PC-9 (cell line): ENCODE measurements at regions not wholly inside any gene's neighbourhood (a gene's known extent, or its start where the extent isn't known, plus 50 kb on each side); places are given as distances from the start of the nearest gene placed in this dataset.

Experiments
- EZH2 ChIP-seq: fragments of 200-600 bp; sonication (generic); IDR thresholded peaks from 2 replicates; pipeline ENCODE4 v1.8.0; 2017; ENCODE audit warnings: antibody characterized with exemption, low read depth
- TF ChIP-seq, protein P1 (sequence below): fragments of 200-600 bp; sonication (generic); conservative IDR thresholded peaks from 2 replicates; pipeline ENCODE4 v1.6.1; 2017; ENCODE audit warnings: mixed run types, antibody characterized with exemption, mild to moderate bottlenecking, moderate library complexity

GRCh38 chr7:15837306-15837950 lies 150.9 kb upstream of the MEOX2 start:
- TF ChIP-seq, protein P1, sequence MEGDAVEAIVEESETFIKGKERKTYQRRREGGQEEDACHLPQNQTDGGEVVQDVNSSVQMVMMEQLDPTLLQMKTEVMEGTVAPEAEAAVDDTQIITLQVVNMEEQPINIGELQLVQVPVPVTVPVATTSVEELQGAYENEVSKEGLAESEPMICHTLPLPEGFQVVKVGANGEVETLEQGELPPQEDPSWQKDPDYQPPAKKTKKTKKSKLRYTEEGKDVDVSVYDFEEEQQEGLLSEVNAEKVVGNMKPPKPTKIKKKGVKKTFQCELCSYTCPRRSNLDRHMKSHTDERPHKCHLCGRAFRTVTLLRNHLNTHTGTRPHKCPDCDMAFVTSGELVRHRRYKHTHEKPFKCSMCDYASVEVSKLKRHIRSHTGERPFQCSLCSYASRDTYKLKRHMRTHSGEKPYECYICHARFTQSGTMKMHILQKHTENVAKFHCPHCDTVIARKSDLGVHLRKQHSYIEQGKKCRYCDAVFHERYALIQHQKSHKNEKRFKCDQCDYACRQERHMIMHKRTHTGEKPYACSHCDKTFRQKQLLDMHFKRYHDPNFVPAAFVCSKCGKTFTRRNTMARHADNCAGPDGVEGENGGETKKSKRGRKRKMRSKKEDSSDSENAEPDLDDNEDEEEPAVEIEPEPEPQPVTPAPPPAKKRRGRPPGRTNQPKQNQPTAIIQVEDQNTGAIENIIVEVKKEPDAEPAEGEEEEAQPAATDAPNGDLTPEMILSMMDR: no peak
- TF ChIP-seq EZH2: no peak
